HCT116 (cell line): ENCODE measurements at regions not wholly inside any gene's neighbourhood (a gene's known extent, or its start where the extent isn't known, plus 50 kb on each side); places are given as distances from the start of the nearest gene placed in this dataset.

Experiments used
- ATAC-seq: fragments of 200-7000 bp; cut with Tn5 transposase; 2 replicates; pipeline ENCODE4 v1.9.1; 2020; ENCODE audit warnings: mild to moderate bottlenecking, moderate library complexity
- BruUV-seq: library from RNA; stranded (reverse); fragments of 400-500 nt; replicated peaks from 2 replicates; lab custom pipeline; 2021; lab: Mats Ljungman, UMichigan
- CTCF ChIA-PET: fragments of 300-600 bp; sonication (Branson Sonifier 250); formaldehyde crosslinking; loops from one replicate; lab custom pipeline; 2021; ENCODE audit warnings: antibody characterized with exemption; lab: Charles Lee
- POLR2A ChIA-PET: fragments of 300-600, 350-600 bp; sonication (Branson Sonifier 250); formaldehyde crosslinking; loops from one replicate; lab custom pipeline; 2021; ENCODE audit warnings: antibody characterized with exemption; lab: Charles Lee
- RAD21 ChIA-PET, 2 experiments: fragments of 300-600 bp; sonication (Branson Sonifier 250); formaldehyde crosslinking; loops; one replicate each; lab custom pipeline; 2023; ENCODE audit warnings: low total read pairs in 2 of 2; ENCODE audit not compliant: uncharacterized antibody in 2 of 2, unreplicated experiment in 2 of 2, low non-redundant PET in 1 of 2; lab: Charles Lee
- DNase-seq: peaks from one replicate; pipeline ENCODE4 v3.0.0-alpha.2; 2010; ENCODE audit warnings: low read depth, low spot score
- H2AFZ ChIP-seq: fragments of 200-600 bp; shearing (Covaris generic), sonication (generic); 2 replicates; pipeline ENCODE4 v1.6.1; 2017; ENCODE audit warnings: low read depth, mixed run types, mixed read lengths, antibody characterized with exemption, low read length; ENCODE audit not compliant: poor library complexity, severe bottlenecking
- H3K27ac ChIP-seq: 2 replicates; pipeline ENCODE4 v1.5.1; 2012; ENCODE audit warnings: low read depth, low read length
- H3K27me3 ChIP-seq: fragments of 200-600 bp; sonication (generic); 2 replicates; pipeline ENCODE4 v1.6.1; 2016; ENCODE audit warnings: mixed run types, low read length, mixed read lengths; ENCODE audit not compliant: insufficient read depth
- H3K36me3 ChIP-seq, 2 experiments: fragments of 200-500 bp in 1 of 2; fragments of 200-600 bp in 1 of 2; sonication (Bioruptor generic) in 1 of 2; sonication (generic) in 1 of 2; 2 replicates each; pipeline versions ENCODE4 v1.5.1 to v1.6.1; 2014 to 2016; ENCODE audit warnings: low read length in 2 of 2, inconsistent platforms in 1 of 2, mixed read lengths in 1 of 2, mixed run types in 1 of 2; ENCODE audit not compliant: insufficient read depth in 2 of 2, control insufficient read depth in 1 of 2
- H3K4me1 ChIP-seq, 2 experiments: fragments of 200-600 bp in 1 of 2; sonication (generic) in 1 of 2; 2 replicates each; pipeline versions ENCODE4 v1.5.1 to v1.6.1; 2012 to 2017; ENCODE audit warnings: low read length in 2 of 2, inconsistent platforms in 1 of 2, mild to moderate bottlenecking in 1 of 2, mixed read lengths in 1 of 2, mixed run types in 1 of 2, moderate library complexity in 1 of 2; ENCODE audit not compliant: insufficient read depth in 2 of 2, control insufficient read depth in 1 of 2
- H3K4me2 ChIP-seq: fragments of 200-600 bp; sonication (generic); 2 replicates; pipeline ENCODE4 v1.6.1; 2017; ENCODE audit warnings: mixed run types, low read length, mixed read lengths
- H3K4me3 ChIP-seq, 2 experiments: fragments of 200-600 bp in 1 of 2; sonication (generic) in 1 of 2; replicated peaks in 1 of 2; 2 replicates each; pipeline ENCODE4 v1.5.1; 2011 to 2016; ENCODE audit warnings: low read length in 2 of 2, control low read depth in 1 of 2, low read depth in 1 of 2, mild to moderate bottlenecking in 1 of 2, mixed read lengths in 1 of 2, mixed run types in 1 of 2
- H3K79me2 ChIP-seq: fragments of 200-600 bp; sonication (generic); 2 replicates; pipeline ENCODE4 v1.6.1; 2017; ENCODE audit warnings: mild to moderate bottlenecking, mixed run types, low read length, moderate library complexity, mixed read lengths; ENCODE audit not compliant: insufficient read depth
- H3K9ac ChIP-seq: fragments of 200-600 bp; sonication (generic); 2 replicates; pipeline ENCODE4 v1.6.1; 2016; ENCODE audit warnings: low read length, mixed read lengths
- H3K9me2 ChIP-seq: fragments of 200-600 bp; sonication (generic), shearing (Covaris generic); 2 replicates; pipeline ENCODE4 v1.6.1; 2017; ENCODE audit warnings: mixed run types, mild to moderate bottlenecking, moderate library complexity; ENCODE audit not compliant: insufficient read depth
- H3K9me3 ChIP-seq, 2 experiments: fragments of 200-500 bp in 1 of 2; fragments of 200-600 bp in 1 of 2; sonication (Bioruptor generic) in 1 of 2; sonication (generic) in 1 of 2; 2 replicates each; pipeline ENCODE4 v1.6.1; 2014 to 2017; ENCODE audit warnings: low read length in 2 of 2, mixed read lengths in 2 of 2, inconsistent platforms in 1 of 2, low read depth in 1 of 2, mild to moderate bottlenecking in 1 of 2, mixed run types in 1 of 2, moderate library complexity in 1 of 2; ENCODE audit not compliant: control insufficient read depth in 1 of 2, insufficient read depth in 1 of 2
- H4K20me1 ChIP-seq: fragments of 200-600 bp; sonication (generic), shearing (Covaris generic); 2 replicates; pipeline ENCODE4 v1.6.1; 2017; ENCODE audit warnings: mixed run types, mild to moderate bottlenecking, moderate library complexity; ENCODE audit not compliant: insufficient read depth
- ATF3 ChIP-seq: IDR thresholded peaks from 2 replicates; pipeline ENCODE4 v1.6.1; 2012
- CBX3 ChIP-seq: IDR thresholded peaks from 2 replicates; pipeline ENCODE4 v1.6.1; 2012; ENCODE audit warnings: low read depth
- CEBPB ChIP-seq: IDR thresholded peaks from 2 replicates; pipeline ENCODE4 v1.6.1; 2012; ENCODE audit warnings: low read depth
- CTCF ChIP-seq, 3 experiments: fragments of 200-600 bp in 1 of 3; sonication (generic) in 1 of 3; IDR thresholded peaks in 2 of 3; conservative IDR thresholded peaks in 1 of 3; 2 replicates each; pipeline ENCODE4 v1.5.1; 2012 to 2017; ENCODE audit warnings: low read depth in 2 of 3, low read length in 2 of 3, antibody characterized with exemption in 1 of 3, borderline replicate concordance in 1 of 3, control low read depth in 1 of 3, mild to moderate bottlenecking in 1 of 3, mixed read lengths in 1 of 3, mixed run types in 1 of 3, moderate library complexity in 1 of 3; ENCODE audit not compliant: insufficient read depth in 1 of 3
- EGR1 ChIP-seq: IDR thresholded peaks from 2 replicates; pipeline ENCODE4 v1.6.1; 2012; ENCODE audit warnings: low read depth
- ELF1 ChIP-seq: IDR thresholded peaks from 2 replicates; pipeline ENCODE4 v1.6.1; 2012; ENCODE audit warnings: low read depth, borderline replicate concordance
- EZH2 ChIP-seq: fragments of 200-600 bp; sonication (generic); IDR thresholded peaks from 2 replicates; pipeline ENCODE4 v1.6.1; 2017; ENCODE audit warnings: antibody characterized with exemption, mixed run types
- FOSL1 ChIP-seq: IDR thresholded peaks from 2 replicates; pipeline ENCODE4 v1.6.1; 2012; ENCODE audit warnings: low read depth
- POLR2A ChIP-seq: IDR thresholded peaks from 2 replicates; pipeline ENCODE4 v1.7.0; 2011; ENCODE audit warnings: borderline replicate concordance; ENCODE audit not compliant: insufficient read depth, insufficient read length; ENCODE audit errors: extremely low read depth
- POLR2AphosphoS5 ChIP-seq: IDR thresholded peaks from 2 replicates; pipeline ENCODE4 v1.6.1; 2011; ENCODE audit warnings: mild to moderate bottlenecking, low read depth, low read length, moderate library complexity
- RAD21 ChIP-seq: IDR thresholded peaks from 2 replicates; pipeline ENCODE4 v1.6.1; 2012; ENCODE audit warnings: low read depth, mild to moderate bottlenecking
- SP1 ChIP-seq: IDR thresholded peaks from 2 replicates; pipeline ENCODE4 v1.6.1; 2012; ENCODE audit warnings: low read depth
- SRF ChIP-seq: IDR thresholded peaks from 2 replicates; pipeline ENCODE4 v1.6.1; 2012; ENCODE audit warnings: low read depth
- ZBTB33 ChIP-seq: IDR thresholded peaks from 2 replicates; pipeline ENCODE4 v1.6.1; 2011; ENCODE audit warnings: mild to moderate bottlenecking, low read length, moderate library complexity; ENCODE audit not compliant: insufficient replicate concordance; ENCODE audit errors: extremely low read depth
- ZNF274 ChIP-seq: fragments of 200-500 bp; sonication (Bioruptor generic); IDR thresholded peaks from 2 replicates; pipeline ENCODE4 v1.6.1; 2014; ENCODE audit warnings: mild to moderate bottlenecking, low read depth, low read length, inconsistent platforms
- intact Hi-C: fragments of 100-400 bp; cut with micrococcal nuclease; formaldehyde crosslinking; loops from 2 replicates; pipeline ENCODE4 v1.10.0; 2022
- TF ChIP-seq, protein P1 (sequence below): IDR thresholded peaks from 2 replicates; pipeline ENCODE4 v1.6.1; 2012

- Histone ChIP-seq H3K9me3 (no peaks in the 10 kb centered on the region), H4K20me1 (no peaks in the 10 kb centered on the region), H3K4me2 (no peak overlapping the region), H3K36me3 (no peaks in the 10 kb centered on the region), H3K27ac (no peak overlapping the region), H3K27me3 (no peaks in the 10 kb centered on the region), H2AFZ (peak overlapping the region; percentile 41), H3K4me3 (no peak overlapping the region), H3K9me2 (no peaks in the 10 kb centered on the region), H3K79me2 (no peaks in the 10 kb centered on the region), H3K9ac (no peak overlapping the region), H3K4me1 (no peaks in the 10 kb centered on the region)
- no TSS peak for BruUV-seq
- RAD21 ChIA-PET = interaction anchor here (0.7 to 2.9 kb wide), 4 partner anchors 9 to 156 kb away, joined by 3 to 29 read pairs (median 5); no protein-coding TSS in a partner anchor
- CTCF ChIA-PET = interaction anchor here (0.6 to 3.6 kb wide), 13 partner anchors 8 to 1530 kb away, joined by 3 to 111 read pairs (median 4); no protein-coding TSS in a partner anchor
- TF ChIP-seq EZH2 (no peak), POLR2A (no peak), SRF (no peak), CTCF (IDR thresholded peaks at IDR 0.05 in 2 of 3, conservative IDR thresholded peaks at IDR 0.05 in 1 of 3; ENCODE audit: borderline replicate concordance in 1 of 3, insufficient read depth in 1 of 3, low read depth in 2 of 3, low read length in 2 of 3) (no peak), FOSL1 (no peak), POLR2AphosphoS5 (no peak), ELF1 (no peak), EGR1 (no peak), SP1 (no peak), ZNF274 (no peak), ZBTB33 (no peak), ATF3 (no peak), RAD21 (no peak), CEBPB (no peak), CBX3 (no peak)
- TF ChIP-seq, protein P1, sequence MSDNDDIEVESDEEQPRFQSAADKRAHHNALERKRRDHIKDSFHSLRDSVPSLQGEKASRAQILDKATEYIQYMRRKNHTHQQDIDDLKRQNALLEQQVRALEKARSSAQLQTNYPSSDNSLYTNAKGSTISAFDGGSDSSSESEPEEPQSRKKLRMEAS = no peak
- POLR2A ChIA-PET = no interaction called here
- intact Hi-C loops = loop anchor here (10.0 kb wide), 1 partner anchor 547 kb away; no protein-coding TSS in a partner anchor
- DNase-seq (no peak), ATAC-seq (no peak)
These were observed 408.2 kb upstream of the TGFBR2 start for GRCh38 chr3:30198162-30198561.
